NCI-H146 (cell line): ENCODE measurements at regions not wholly inside any gene's neighbourhood (a gene's known extent, or its start where the extent isn't known, plus 50 kb on each side); places are given as distances from the start of the nearest gene placed in this dataset.
"Not testable (repeated sequence)": the region's sequence is repeated elsewhere in the genome, so short reads cannot be mapped to it uniquely, and the experiment has no call there.

Experiments
- DNase-seq: peaks from one replicate; lab custom pipeline; 2025; lab: John Stamatoyannopoulos, UW

DNA sequence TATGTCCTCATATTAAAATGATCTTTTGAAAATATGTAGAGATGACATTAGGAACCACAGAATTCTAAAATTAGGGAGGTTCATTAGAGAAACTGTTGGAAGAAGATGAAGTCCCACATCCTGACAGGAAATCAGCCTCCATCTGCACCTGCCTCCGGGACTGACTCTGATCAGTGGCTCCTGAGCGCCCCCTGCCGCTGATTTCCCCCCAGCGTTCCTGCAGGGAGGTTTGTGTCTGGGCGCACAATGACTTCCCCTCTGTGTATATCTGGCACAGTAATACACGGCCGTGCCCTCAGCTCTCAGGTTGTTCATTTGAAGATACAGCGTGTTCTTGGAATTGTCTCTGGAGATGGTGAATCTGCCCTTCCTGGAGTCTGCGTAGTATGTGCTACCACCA lies 883.8 kb downstream of the TMEM121 start:
- DNase-seq: peak; percentile 36

DNA sequence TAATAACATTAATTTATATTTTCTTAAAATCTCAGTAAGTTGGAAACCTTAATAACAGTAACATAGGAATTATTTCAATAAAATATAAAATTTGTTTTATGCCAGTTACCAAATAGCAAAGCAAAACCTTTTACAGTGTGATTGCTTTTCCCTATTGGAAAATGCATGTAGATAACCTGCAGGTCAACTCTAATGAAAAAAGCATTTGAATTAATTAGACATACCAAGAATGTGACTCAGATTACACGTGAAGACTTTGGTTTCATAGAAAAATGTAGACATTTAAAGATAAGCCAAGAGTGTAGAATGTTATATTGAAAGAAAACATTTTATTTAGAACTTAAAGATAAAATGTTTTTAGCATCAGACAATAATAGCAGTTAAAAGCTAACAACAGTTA lies 888.1 kb downstream of the TMEM121 start:
- DNase-seq: no peak

DNA sequence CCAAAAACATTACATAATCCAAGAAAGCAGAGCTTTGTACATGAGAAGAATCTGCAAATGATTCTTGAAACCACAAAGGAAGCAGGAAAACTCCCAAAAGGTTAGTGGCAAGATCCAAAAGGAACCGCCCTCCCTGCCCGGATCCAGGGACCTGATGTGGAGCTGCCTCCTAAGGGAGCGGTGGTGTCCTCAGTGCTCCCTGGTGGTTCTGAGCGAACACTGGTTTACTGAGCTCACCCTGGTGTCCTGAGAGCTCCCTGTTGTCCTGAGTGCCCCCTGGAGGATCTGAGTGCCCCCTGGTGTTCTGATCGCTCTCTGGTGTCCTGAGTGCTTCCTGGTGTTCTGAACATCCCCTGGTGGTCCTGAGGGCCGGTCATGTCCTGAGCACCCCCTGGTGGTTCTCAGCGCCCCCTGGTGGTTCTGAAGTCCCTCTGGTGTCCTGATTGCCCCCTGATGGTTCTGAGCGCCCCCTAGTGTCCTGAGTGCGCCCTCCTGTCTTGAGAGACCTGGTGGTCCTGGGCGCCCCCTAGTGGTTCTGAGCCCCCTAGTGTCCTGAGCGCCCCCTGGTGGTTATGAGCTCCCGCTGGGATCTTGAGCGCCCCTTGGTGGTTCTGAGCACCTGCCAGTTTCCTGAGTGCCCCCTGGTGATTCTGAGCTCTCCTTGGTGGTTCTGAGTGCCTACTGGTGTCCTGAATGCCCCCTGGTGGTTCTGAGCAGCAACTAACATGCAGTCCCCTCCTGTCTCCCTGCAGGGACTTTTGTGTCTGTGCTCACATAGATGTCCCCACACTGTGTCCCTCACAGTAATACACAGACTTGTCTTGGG lies 891.1 kb downstream of the TMEM121 start:
- peak; percentile 89 for DNase-seq

DNA sequence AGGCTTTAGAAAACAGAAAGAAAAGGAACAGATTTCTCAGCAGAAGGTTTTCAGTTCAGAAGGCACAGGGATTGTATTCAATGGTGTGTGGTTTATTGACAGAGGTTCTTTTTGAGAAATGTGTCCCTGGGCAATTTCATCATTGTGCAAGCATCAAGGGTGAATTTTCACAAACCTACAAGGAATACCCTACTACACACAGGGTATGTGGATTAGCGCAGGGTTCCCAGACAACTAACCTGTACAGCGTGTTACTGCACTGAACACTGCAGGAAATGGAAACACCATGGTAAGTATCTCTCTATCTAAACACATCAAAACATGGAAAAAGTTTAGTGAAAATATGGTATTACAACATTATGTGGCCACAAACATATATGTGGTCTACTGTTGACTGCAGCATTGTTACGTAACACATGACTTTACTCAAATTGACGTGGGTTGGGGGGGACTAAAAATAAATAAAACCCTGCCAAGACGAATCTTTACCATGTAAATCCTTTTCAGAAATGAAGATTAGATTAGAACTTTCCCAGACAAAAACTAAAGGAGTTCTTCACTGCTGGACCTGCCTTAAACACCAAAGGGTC lies 893.1 kb downstream of the TMEM121 start:
- DNase-seq: no peak

DNA sequence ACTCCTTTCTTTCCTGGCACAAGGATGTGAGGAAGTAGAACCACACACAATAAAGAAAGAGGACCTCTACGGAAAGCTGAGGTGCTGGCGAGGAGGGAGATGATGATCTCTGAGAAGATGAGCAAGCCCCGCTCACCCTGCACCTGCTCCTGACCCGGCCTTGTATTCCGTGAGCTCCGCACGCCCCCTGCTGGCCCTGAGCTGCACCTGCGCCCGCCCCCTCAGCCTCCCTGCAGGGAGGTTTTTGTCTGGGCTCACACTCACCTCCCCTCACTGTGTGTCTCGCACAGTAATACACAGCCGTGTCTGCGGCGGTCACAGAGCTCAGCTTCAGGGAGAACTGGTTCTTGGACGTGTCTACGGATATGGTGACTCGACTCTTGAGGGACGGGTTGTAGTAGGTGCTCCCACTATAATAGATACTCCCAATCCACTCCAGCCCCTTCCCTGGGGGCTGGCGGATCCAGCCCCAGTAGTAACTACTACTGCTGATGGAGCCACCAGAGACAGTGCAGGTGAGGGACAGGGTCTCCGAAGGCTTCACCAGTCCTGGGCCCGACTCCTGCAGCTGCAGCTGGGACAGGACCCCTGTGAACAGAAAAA lies 895.1 kb downstream of the TMEM121 start:
- peak; percentile 74 for DNase-seq

DNA sequence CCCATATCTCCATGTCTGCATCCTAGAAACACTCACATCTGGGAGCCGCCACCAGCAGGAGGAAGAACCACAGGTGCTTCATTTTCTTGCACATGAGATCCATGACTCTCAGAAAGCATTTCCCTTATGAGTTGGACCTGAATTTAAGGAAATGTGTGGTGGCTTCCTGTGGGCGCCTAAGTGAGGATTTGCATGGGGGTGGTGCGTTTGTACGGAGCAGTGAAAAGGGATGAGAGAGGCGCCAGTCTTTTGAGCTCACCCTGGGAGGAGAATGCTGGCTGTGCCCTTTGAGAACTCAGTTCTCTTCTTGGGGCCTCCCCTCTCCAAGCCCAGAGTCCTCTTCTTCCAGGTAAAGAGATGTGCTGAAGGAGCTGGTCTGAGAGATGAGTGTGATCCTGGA lies 895.7 kb downstream of the TMEM121 start:
- DNase-seq: no peak

DNA sequence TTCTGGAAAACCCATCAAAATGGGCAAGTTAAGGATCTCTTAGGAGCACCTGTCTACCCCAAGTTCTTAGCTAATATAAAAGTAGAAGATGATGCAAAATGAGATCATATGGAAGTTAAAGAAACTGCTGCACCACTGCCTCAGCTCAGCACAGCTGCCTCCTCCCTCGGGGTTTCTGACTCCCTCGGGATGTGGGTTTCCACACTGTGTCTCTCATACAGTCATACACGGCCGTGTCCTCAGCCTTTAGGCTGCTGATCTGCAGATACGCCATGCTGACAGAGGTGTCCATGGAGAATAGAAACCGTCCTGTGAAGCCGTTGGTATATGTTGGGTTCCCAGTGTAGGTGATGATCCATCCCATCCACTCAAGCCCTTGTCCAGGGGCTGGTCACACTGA lies 898.8 kb downstream of the TMEM121 start:
- DNase-seq: not testable (repeated sequence)

DNA sequence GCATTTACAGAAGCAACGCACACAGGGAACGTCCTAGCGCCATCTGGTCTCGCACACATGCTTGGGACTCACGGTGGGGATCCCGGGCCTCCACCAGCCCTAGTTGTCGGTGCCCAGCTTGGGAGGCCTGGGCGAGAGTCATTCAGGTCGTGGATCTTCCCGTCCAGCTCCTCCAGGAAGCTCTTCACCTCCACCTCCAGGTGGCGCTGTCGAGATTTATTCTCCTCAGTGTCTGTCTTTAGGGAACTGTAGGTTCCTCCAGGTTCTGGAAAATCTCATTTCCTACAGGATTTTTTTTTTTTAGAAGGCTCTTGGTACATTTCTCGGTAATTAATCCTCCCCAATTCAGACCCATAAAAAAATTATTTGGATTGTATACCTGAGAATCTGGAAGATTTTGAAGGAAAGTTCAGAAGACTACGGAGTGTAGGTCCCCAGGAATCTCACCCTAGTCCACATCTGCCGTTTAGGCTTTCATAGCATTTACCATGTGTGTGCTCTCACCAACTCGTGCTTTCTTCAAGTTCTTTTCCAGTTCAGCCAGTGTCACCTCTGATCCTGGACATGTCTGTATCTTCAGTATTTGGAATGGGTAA lies 910.0 kb downstream of the TMEM121 start:
- DNase-seq: peak; percentile 78

DNA sequence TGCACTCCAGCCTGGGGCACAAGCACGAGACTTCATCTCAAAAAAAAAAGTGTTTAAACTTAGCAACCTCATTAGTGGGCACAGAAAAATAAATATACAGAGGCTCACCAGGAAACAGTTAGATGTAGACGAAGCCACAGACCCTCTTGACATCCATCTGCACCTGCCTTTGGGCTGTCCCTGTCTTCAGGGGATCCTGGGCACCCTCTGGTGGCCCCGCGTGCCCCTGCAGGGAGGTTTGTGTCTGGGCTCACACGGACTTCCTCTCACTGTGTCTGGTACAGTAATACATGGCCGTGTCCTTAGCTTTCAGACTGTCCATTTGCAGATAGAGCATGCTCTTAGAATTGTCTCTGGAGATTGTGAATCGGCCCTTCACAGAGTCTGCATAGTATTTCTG lies 916.5 kb downstream of the TMEM121 start:
- peak; percentile 59 for DNase-seq

DNA sequence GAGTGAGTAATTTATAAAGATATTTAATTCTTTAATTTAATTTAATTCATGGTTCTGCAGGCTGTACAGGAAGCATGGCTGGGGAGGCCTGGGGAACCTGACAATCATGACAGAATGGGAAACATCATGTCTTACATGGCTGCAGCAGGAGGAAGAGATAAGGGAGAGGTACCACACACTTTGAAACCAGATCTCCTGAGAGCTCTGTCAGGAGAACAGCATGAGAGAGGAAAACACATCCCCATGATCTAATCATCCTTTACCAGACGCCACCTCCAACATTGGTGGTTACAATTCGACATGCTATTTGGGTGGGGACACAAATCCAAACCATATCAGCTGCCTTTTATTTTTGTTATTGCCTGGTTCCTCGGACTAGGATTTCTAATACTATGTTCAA lies 928.6 kb downstream of the TMEM121 start:
- no peak for DNase-seq

DNA sequence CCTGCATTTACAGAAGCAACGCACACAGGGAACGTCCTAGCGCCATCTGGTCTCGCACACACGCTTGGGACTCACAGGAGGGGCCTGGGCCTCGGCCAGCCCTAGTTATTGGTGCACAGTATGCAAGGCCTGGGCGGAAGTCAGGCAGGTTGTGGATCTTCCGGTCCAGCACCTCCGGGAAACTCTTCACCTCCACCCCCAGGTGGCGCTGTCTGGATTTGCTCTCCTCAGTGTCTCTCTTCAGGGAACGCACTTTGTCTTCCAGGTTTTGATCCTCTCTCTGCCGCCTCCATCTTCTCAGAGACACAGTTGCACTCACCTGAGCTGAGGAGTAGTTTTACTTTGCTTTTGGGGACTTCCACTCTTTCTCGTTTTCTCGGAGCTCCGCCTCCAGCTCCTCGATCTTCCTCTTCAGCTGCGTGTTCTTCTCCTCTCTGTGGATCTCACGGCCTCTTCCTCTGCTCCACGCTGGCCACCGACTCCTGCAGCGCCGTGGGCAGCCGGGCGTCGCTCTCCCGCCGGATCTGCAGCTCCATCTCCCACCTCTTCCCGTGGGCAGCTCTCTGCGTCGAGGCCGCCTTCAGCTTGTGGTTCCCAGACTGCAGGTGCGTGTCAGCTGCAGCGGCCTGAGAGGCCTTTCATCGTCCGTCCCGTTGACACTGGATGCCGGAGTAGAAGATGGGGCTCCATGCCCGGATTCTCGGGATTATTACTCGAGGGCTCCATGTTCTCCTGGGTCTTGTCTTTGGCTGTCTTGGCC lies 933.8 kb downstream of the TMEM121 start:
- peak; percentile 56 for DNase-seq

DNA sequence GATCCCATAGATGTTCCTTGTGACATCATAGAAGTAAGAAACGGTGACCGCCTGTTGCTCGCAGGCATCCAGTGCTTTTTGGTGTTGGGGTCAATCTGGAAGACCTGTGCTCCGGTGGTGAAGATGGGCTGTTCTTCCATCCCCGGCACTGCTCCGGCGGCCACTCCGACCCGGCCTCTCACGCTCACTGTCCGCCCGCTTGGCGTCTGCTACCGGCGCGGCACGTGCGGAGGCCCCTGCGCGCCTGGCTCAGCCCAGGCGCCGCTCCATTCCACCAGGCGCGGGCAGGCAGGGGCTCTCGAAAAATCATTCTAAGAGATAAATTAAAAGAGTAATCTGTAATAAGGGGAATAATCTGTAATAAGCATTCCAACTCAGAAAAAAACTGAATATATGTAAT lies 934.5 kb downstream of the TMEM121 start:
- no peak for DNase-seq

DNA sequence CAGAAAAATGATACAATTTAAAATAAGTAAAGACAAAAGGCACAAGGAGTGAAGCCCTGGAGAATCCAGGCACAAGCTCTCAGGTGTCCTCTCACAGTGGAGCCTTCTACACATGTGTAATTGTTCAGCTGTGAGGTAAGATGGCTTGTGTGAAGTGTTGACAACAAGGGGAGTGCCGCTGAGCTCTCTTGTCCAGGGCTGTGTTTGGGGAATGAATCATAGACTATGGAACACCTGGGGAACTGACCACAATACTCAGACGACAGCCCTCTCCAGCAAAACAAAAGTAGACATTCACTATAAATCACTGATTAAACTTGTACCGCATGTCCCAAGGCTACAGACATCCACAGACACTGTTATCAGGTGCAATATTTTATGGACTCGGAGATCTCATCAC lies 940.1 kb downstream of the TMEM121 start:
- DNase-seq: peak; percentile 89

DNA sequence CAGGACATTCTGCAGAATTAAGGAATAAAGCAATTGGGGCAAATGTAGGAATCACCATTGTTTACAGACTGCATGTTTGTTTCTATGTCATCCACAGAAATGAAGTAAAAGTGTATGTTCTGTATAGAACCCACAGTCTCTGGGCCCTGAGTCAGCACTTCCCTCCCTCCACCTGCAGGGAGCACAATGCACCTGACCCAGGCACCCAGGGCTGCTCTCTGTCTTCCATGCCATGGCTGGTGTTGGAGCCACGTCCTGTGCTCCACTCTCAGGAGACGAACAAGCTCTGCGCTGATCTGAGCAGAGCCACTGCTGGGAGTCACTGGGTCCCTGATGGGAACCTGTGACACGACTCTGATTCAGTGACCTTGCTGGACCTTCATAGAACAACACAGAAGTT lies 942.5 kb downstream of the TMEM121 start:
- not testable (repeated sequence) for DNase-seq

DNA sequence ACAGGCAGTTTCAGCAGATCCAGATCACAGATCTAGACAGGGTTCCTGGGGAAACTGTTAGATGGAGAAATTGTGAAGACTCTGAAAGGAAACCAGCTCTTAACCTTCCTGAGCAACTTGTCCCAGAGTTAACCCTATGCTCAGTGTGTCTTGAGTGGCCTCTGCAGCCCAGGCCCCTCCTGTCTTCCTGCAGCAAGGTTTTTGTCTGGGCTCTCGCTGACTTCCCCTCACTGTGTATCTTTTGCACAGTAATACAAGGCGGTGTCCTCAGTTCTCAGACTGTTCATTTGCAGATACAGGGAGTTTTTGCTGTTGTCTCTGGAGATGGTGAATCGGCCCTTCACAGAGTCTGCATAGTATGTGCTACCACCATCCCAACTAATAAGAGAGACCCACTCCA lies 943.6 kb downstream of the TMEM121 start:
- not testable (repeated sequence) for DNase-seq

DNA sequence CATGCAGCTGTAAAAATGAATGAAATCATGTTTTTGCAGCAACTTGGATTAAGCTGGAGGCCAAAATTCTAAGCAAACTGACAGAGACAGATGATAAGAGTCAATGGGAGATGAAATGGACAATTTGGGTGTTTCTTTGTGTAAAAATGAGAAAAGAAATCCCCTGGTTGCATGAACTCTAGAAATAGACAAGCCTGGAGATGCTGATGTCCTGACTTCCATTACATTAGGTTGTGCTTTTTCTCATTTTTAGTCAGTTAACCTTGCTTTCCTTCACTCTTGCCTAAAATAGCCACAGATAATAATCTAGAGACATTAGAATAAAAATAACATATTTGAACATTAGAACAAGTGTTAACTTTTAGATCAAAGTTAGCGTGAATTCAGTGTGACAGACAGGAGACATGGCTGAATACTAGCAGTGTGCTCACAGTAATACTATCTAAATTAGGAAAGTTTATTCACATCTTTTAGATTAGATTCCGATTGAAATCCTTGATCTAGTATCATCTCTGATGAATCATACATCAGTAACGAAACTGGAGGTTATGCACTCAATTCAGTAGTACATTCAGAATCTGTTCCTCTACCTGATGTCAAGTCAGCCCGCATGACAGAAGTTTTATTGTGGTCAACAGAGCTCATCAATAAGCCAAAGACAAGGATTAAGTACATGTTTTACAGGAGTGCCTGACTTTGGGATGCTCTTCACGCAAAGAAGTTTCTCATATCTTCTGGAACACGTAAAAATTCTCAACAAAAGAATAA lies 948.1 kb downstream of the TMEM121 start:
- not testable (repeated sequence) for DNase-seq

DNA sequence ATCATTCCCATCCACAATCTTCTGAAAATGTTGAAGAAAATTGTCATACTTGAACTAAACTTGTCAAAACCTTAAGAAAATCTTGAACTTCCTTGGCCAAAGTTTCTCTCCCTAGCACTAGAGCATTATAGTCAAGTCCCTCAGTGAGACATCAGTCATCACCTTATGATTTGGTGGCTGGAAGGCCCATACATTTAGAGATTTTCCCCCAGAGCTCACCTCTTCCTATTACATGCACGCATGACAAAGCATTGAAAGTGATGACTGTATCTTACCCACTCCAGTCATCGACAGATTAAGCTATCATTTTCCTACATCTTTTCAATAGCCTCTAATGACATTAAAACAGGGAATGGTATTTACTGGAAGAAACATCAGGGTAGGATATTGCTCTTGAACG lies 948.8 kb downstream of the TMEM121 start:
- not testable (repeated sequence) for DNase-seq

DNA sequence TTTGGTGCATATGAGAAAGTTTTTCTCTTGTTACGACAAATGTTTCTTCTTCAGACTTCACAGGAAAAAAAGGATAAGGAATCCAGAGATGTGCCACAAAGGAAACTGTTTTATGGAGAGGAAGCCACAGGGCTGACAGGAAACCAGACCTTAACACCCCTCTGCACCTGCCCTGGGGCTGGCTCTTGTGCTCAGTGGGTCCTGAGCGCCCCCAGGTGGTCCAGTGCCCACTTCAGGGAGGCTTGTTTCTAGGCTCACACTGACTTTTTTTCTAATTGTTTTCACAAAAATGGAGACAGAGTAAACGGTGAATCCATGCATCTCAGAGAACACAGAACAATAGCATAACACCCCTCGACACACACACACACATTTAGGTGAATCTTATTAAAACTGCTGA lies 951.2 kb downstream of the TMEM121 start:
- DNase-seq: not testable (repeated sequence)

DNA sequence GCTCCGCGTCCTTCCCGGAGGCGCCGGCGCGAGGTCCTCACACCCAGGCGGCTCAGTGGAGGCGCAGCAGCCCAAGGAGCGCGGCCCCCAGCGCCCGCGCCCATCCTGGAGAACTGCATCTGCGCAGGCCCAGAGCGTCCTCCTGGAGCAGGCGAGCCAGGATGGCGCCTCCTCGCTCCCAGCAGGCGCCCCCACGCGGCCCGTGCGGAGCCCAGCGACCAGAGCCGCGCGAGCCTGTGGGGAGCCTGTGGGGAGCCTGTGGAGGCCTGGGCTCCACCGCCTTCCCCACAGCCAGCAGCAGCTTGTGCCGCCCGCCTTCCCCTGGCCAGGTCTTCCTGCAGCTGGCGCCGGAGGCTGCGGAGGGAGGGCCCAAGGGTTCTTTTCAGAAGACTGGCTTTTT lies 953.9 kb downstream of the TMEM121 start:
- DNase-seq: not testable (repeated sequence)

DNA sequence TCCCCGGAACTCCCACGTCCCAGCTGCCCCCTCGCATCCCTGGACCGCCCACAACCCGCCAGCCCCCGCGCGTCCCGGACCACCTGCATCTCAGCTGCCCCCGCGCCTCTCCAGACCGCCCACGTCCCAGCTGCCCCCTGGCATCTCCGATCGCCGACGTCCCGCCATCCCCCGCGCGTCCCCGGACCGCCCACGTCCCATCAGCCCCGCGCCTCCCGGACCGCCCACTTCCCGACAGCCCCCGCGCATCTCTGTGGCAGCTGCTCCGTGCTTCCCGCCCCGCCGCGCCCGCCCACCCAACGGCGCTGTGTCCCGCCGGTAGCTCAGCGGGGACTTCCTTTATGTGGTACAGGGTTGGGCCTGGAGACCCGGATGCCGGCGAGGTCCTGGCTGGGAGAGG lies 955.8 kb downstream of the TMEM121 start:
- not testable (repeated sequence) for DNase-seq

DNA sequence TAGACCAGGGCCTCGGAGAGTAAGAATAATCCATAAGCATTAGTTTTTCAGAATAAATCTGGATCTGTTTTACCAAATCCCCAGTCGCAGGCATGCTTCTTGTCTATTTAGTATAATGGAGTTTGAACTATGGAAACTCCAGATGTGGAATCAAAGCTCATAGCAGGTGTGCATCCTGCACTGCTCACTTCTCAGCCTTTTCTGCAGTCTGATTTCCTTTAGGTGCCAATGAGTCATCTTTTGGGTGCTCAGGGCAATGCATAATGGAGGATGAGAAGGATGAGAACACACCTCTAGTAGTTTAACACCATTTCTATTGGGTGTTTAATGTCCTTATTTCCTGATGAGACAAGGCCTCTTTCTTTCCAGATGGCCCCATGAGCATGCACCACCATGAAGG lies 961.2 kb downstream of the TMEM121 start:
- peak; percentile 70 for DNase-seq
